Activated gamma-delta T cell (primary cell): ENCODE measurements at regions not wholly inside any gene's neighbourhood (a gene's known extent, or its start where the extent isn't known, plus 50 kb on each side); places are given as distances from the start of the nearest gene placed in this dataset.
"Not testable (repeated sequence)": the region's sequence is repeated elsewhere in the genome, so short reads cannot be mapped to it uniquely, and the experiment has no call there.

ENCODE experiments used
- DNase-seq: peaks from one replicate; lab custom pipeline; 2025; lab: John Stamatoyannopoulos, UW

GRCh38 chr10:30734901-30735300, 105.3 kb upstream of the LYZL2 start:
- no peak for DNase-seq

- no peak for DNase-seq
Observed at GRCh38 chr10:30732671-30733070, 103.1 kb upstream of the LYZL2 start.

- no peak for DNase-seq
Observed at GRCh38 chr10:30731963-30732362, 102.4 kb upstream of the LYZL2 start.

- no peak for DNase-seq
Observed at GRCh38 chr10:30730306-30730705, 100.8 kb upstream of the LYZL2 start.

GRCh38 chr10:30728766-30729165, 99.2 kb upstream of the LYZL2 start:
- DNase-seq = no peak

GRCh38 chr10:30728127-30728526, 98.6 kb upstream of the LYZL2 start:
- no peak for DNase-seq

GRCh38 chr10:30727524-30727923, 98.0 kb upstream of the LYZL2 start:
- no peak for DNase-seq

- peak; percentile 55 for DNase-seq
Observed at GRCh38 chr10:30726783-30727414, 97.3 kb upstream of the LYZL2 start.

- DNase-seq = no peak
Observed at GRCh38 chr10:30725661-30726060, 96.1 kb upstream of the LYZL2 start.

GRCh38 chr10:30724296-30724695, 94.7 kb upstream of the LYZL2 start:
- DNase-seq = no peak

- DNase-seq = no peak
Observed at GRCh38 chr10:30722956-30723620, 93.5 kb upstream of the LYZL2 start.

- DNase-seq = no peak
Observed at GRCh38 chr10:30719832-30720231, 90.3 kb upstream of the LYZL2 start.

GRCh38 chr10:30709700-30710358, 80.3 kb upstream of the LYZL2 start:
- no peak for DNase-seq

GRCh38 chr10:30709229-30709628, 79.7 kb upstream of the LYZL2 start:
- DNase-seq = no peak

- DNase-seq = no peak
Observed at GRCh38 chr10:30708234-30708633, 78.7 kb upstream of the LYZL2 start.

GRCh38 chr10:30706189-30706588, 76.6 kb upstream of the LYZL2 start:
- not testable (repeated sequence) for DNase-seq

- no peak for DNase-seq
Observed at GRCh38 chr10:30705625-30706149, 76.1 kb upstream of the LYZL2 start.

GRCh38 chr10:30705101-30705624, 75.6 kb upstream of the LYZL2 start:
- DNase-seq = no peak

GRCh38 chr10:30704601-30705100, 75.1 kb upstream of the LYZL2 start:
- not testable (repeated sequence) for DNase-seq

- no peak for DNase-seq
Observed at GRCh38 chr10:30704026-30704600, 74.6 kb upstream of the LYZL2 start.

- not testable (repeated sequence) for DNase-seq
Observed at GRCh38 chr10:30703446-30703845, 73.9 kb upstream of the LYZL2 start.

GRCh38 chr10:30702860-30703259, 73.3 kb upstream of the LYZL2 start:
- DNase-seq = no peak
